GM23338 (cell line): ENCODE measurements at regions not wholly inside any gene's neighbourhood (a gene's known extent, or its start where the extent isn't known, plus 50 kb on each side); places are given as distances from the start of the nearest gene placed in this dataset.

Experiments used
- ATAC-seq: fragments of 200-7000 bp; cut with Tn5 transposase; 3 replicates; pipeline ENCODE4 v1.9.1; 2020
- DNase-seq: peaks from one replicate; pipeline ENCODE4 v3.0.0-alpha.2; 2015; ENCODE audit warnings: low spot score
- H2AFZ ChIP-seq: fragments of 200-600 bp; sonication (generic); 2 replicates; pipeline ENCODE4 v1.8.0; 2016; ENCODE audit warnings: antibody characterized with exemption, mild to moderate bottlenecking, moderate library complexity
- H3F3A ChIP-seq: fragments of 200-600 bp; sonication (generic); replicated peaks from 2 replicates; pipeline ENCODE4 v1.8.0; 2017; ENCODE audit warnings: antibody characterized with exemption, mixed run types, low read depth
- H3K27ac ChIP-seq: fragments of 200-600 bp; sonication (generic); 2 replicates; pipeline ENCODE4 v1.6.1; 2016; ENCODE audit warnings: low read depth
- H3K27me3 ChIP-seq: fragments of 200-600 bp; sonication (generic); 2 replicates; pipeline ENCODE4 v1.8.0; 2016; ENCODE audit warnings: mild to moderate bottlenecking, mixed run types, moderate library complexity; ENCODE audit not compliant: insufficient read depth
- H3K36me3 ChIP-seq: fragments of 200-600 bp; sonication (generic); 2 replicates; pipeline ENCODE4 v1.8.0; 2016; ENCODE audit warnings: mild to moderate bottlenecking; ENCODE audit not compliant: insufficient read depth
- H3K4me1 ChIP-seq: fragments of 200-600 bp; sonication (generic); 2 replicates; pipeline ENCODE4 v1.8.0; 2016; ENCODE audit warnings: mild to moderate bottlenecking, moderate library complexity; ENCODE audit not compliant: insufficient read depth
- H3K4me2 ChIP-seq: fragments of 200-600 bp; sonication (generic); 2 replicates; pipeline ENCODE4 v1.7.1; 2017; ENCODE audit warnings: mixed run types
- H3K4me3 ChIP-seq: fragments of 200-600 bp; sonication (generic); 2 replicates; pipeline ENCODE4 v1.6.1; 2016; ENCODE audit warnings: mixed run types
- H3K79me2 ChIP-seq: fragments of 200-600 bp; sonication (generic); replicated peaks from 2 replicates; pipeline ENCODE4 v1.8.0; 2017; ENCODE audit warnings: mild to moderate bottlenecking; ENCODE audit not compliant: insufficient read depth
- H3K9me2 ChIP-seq: fragments of 200-600 bp; sonication (generic); 2 replicates; pipeline ENCODE4 v1.8.0; 2017; ENCODE audit not compliant: insufficient read depth
- H4K20me1 ChIP-seq: fragments of 200-600 bp; sonication (generic); replicated peaks from 2 replicates; pipeline ENCODE4 v1.8.0; 2017; ENCODE audit warnings: mild to moderate bottlenecking; ENCODE audit not compliant: insufficient read depth
- H3K27ac Mint-ChIP-seq: 2 replicates; pipeline ENCODE4 v1.8.0; 2020; ENCODE audit warnings: inconsistent platforms, mild to moderate bottlenecking, moderate library complexity, mixed read lengths
- H3K27me3 Mint-ChIP-seq: 3 replicates; pipeline ENCODE4 v1.8.0; 2022; ENCODE audit warnings: low read depth, mild to moderate bottlenecking, moderate library complexity, mixed read lengths, inconsistent platforms; ENCODE audit not compliant: insufficient read depth, poor library complexity
- H3K36me3 Mint-ChIP-seq: 3 replicates; pipeline ENCODE4 v1.8.0; 2021; ENCODE audit warnings: low read depth, mild to moderate bottlenecking, inconsistent platforms, moderate library complexity, mixed read lengths
- H3K4me1 Mint-ChIP-seq: 3 replicates; pipeline ENCODE4 v1.8.0; 2020; ENCODE audit warnings: mild to moderate bottlenecking, inconsistent platforms, mixed read lengths
- H3K4me3 Mint-ChIP-seq: 3 replicates; pipeline ENCODE4 v1.8.0; 2021; ENCODE audit warnings: moderate library complexity, mild to moderate bottlenecking, inconsistent platforms, mixed read lengths
- H3K9me3 Mint-ChIP-seq: 3 replicates; pipeline ENCODE4 v1.8.0; 2020; ENCODE audit warnings: moderate library complexity, mild to moderate bottlenecking, inconsistent platforms, mixed read lengths
- CREB1 ChIP-seq: fragments of 250-450 bp; sonication (Bioruptor Pico); IDR thresholded peaks from 2 replicates; pipeline ENCODE4 v1.5.0; 2020; ENCODE audit warnings: low read depth, mild to moderate bottlenecking, moderate library complexity
- CTCF ChIP-seq, 2 experiments: fragments of 200-600 bp in 1 of 2; sonication (generic) in 1 of 2; conservative IDR thresholded peaks; 2 replicates each; pipeline versions ENCODE4 v1.5.1 to v1.6.1; 2016 to 2017; ENCODE audit warnings: antibody characterized with exemption in 2 of 2, low read depth in 2 of 2, mild to moderate bottlenecking in 2 of 2, moderate library complexity in 1 of 2
- ETS1 ChIP-seq: IDR thresholded peaks from 2 replicates; pipeline ENCODE4 v1.6.1; 2016; ENCODE audit warnings: antibody characterized with exemption
- EZH2 ChIP-seq: fragments of 200-600 bp; sonication (generic); IDR thresholded peaks from one replicate; pipeline ENCODE4 v1.8.0; 2017; ENCODE audit warnings: antibody characterized with exemption, mild to moderate bottlenecking, low read depth; ENCODE audit not compliant: unreplicated experiment
- EZH2phosphoT487 ChIP-seq: fragments of 200-600 bp; sonication (generic); IDR thresholded peaks from one replicate; pipeline ENCODE4 v1.8.1; 2018; ENCODE audit warnings: antibody characterized with exemption; ENCODE audit not compliant: unreplicated experiment
- JUNB ChIP-seq: IDR thresholded peaks from one replicate; pipeline ENCODE4 v1.6.1; 2016; ENCODE audit warnings: antibody characterized with exemption; ENCODE audit not compliant: unreplicated experiment
- NANOG ChIP-seq: IDR thresholded peaks from 2 replicates; pipeline ENCODE4 v1.6.1; 2016; ENCODE audit warnings: antibody characterized with exemption, borderline replicate concordance
- POLR2AphosphoS5 ChIP-seq: IDR thresholded peaks from 2 replicates; pipeline ENCODE4 v1.6.1; 2016; ENCODE audit warnings: antibody characterized with exemption, low read depth
- REST ChIP-seq: IDR thresholded peaks from one replicate; pipeline ENCODE4 v1.6.1; 2018; ENCODE audit warnings: antibody characterized with exemption; ENCODE audit not compliant: unreplicated experiment
- STAT1 ChIP-seq: IDR thresholded peaks from one replicate; pipeline ENCODE4 v1.6.1; 2016; ENCODE audit warnings: antibody characterized with exemption; ENCODE audit not compliant: unreplicated experiment
- ZNF114 ChIP-seq: fragments of 250-450 bp; sonication (Bioruptor Pico); IDR thresholded peaks from 2 replicates; pipeline ENCODE4 v1.5.0; 2020; ENCODE audit warnings: mild to moderate bottlenecking, moderate library complexity
- ZNF331 ChIP-seq: fragments of 250-450 bp; sonication (Bioruptor Pico); IDR thresholded peaks from 2 replicates; pipeline ENCODE4 v1.5.0; 2020; ENCODE audit warnings: low read depth, mild to moderate bottlenecking, moderate library complexity
- ZNF462 ChIP-seq: fragments of 250-450 bp; sonication (Bioruptor Pico); IDR thresholded peaks from 2 replicates; pipeline ENCODE4 v1.5.0; 2020; ENCODE audit warnings: mild to moderate bottlenecking, moderate library complexity

- TF ChIP-seq CTCF (conservative IDR thresholded peaks at IDR 0.05; ENCODE audit: low read depth in 2 of 2) (no peak), EZH2 (no peak), EZH2phosphoT487 (no peak), ZNF114 (no peak), ZNF331 (no peak), JUNB (no peak), NANOG (no peak), CREB1 (CRISPR knock-in tag) (no peak), REST (no peak), STAT1 (no peak), ETS1 (no peak), POLR2AphosphoS5 (no peak), ZNF462 (CRISPR knock-in tag) (no peak)
- H4K20me1 ChIP-seq = no peaks in the 10 kb centered on the region
- no peak overlapping the region for H3K4me3 Mint-ChIP-seq
These were observed 404.0 kb upstream of the RAB6C start for GRCh38 chr2:129575431-129575830.

More at GRCh38 chr2:129575431-129575830, 404.0 kb upstream of the RAB6C start:
- Histone ChIP-seq H3K36me3 (no peaks in the 10 kb centered on the region), H3K4me1 (no peaks in the 10 kb centered on the region), H3K9me2 (no peaks in the 10 kb centered on the region; the same call in 1 of the 2 replicates), H3K27me3 (no peaks in the 10 kb centered on the region), H3K27ac (no peak overlapping the region), H3K4me2 (no peak overlapping the region), H3F3A (no peaks in the 10 kb centered on the region), H3K4me3 (no peak overlapping the region), H3K79me2 (no peaks in the 10 kb centered on the region), H2AFZ (no peak overlapping the region)
- Mint-ChIP-seq H3K27ac (no peak overlapping the region), H3K4me1 (no peaks in the 10 kb centered on the region), H3K36me3 (peaks cover 13% of the 10 kb centered on the region), H3K9me3 (peaks cover 40% of the 10 kb centered on the region), H3K27me3 (peaks cover 1% of the 10 kb centered on the region)
- ATAC-seq (no peak), DNase-seq (no peak)
